Brain microvascular endothelial cell (primary cell): ENCODE measurements at regions not wholly inside any gene's neighbourhood (a gene's known extent, or its start where the extent isn't known, plus 50 kb on each side); places are given as distances from the start of the nearest gene placed in this dataset.

Source experiments
- DNase-seq: peaks from one replicate; pipeline ENCODE4 v3.0.0-alpha.2; 2020
- H3K27ac ChIP-seq: fragments of 250-450 bp; sonication (Bioruptor Pico); 2 replicates; pipeline ENCODE4 v1.5.1; 2020; ENCODE audit warnings: mild to moderate bottlenecking, moderate library complexity
- H3K27me3 ChIP-seq: fragments of 250-450 bp; sonication (Bioruptor Pico); replicated peaks from 2 replicates; pipeline ENCODE4 v1.5.1; 2020; ENCODE audit warnings: mild to moderate bottlenecking
- H3K36me3 ChIP-seq: fragments of 250-450 bp; sonication (Bioruptor Pico); replicated peaks from 2 replicates; pipeline ENCODE4 v1.5.1; 2020; ENCODE audit warnings: mild to moderate bottlenecking
- H3K4me3 ChIP-seq: 2 replicates; pipeline ENCODE4 v1.5.1; 2011; ENCODE audit warnings: low read depth, mild to moderate bottlenecking, control low read depth, low read length, moderate library complexity
- CTCF ChIP-seq: IDR thresholded peaks from 2 replicates; pipeline ENCODE4 v1.5.1; 2011; ENCODE audit warnings: low read depth, mild to moderate bottlenecking, moderate library complexity, low read length, control low read depth, inconsistent platforms; ENCODE audit errors: missing control alignments
- in situ Hi-C: cut with HindIII; loops from 2 replicates; pipeline ENCODE4 v1.10.0; 2017; ENCODE audit warnings: low sequenced_read_pairs, low pct_ligation_motif_present

- H3K4me3 ChIP-seq: no peak overlapping the region
- no peak for TF ChIP-seq CTCF
- DNase-seq: no peak
- in situ Hi-C loops: no loop called here
- no peaks in the 10 kb centered on the region for H3K27me3 ChIP-seq
- H3K36me3 ChIP-seq: no peaks in the 10 kb centered on the region
- H3K27ac ChIP-seq: no peak overlapping the region
These were observed 2096.3 kb upstream of the CELF4 start for GRCh38 chr18:39661856-39662366.

- in situ Hi-C loops: no loop called here
These were observed 2094.5 kb upstream of the CELF4 start for GRCh38 chr18:39660141-39660540.

GRCh38 chr18:39655341-39655740 is 2089.7 kb upstream of the CELF4 start:
- H3K27ac ChIP-seq: no peak overlapping the region
- no peak for TF ChIP-seq CTCF
- H3K36me3 ChIP-seq: no peaks in the 10 kb centered on the region
- DNase-seq: no peak
- H3K4me3 ChIP-seq: no peak overlapping the region
- H3K27me3 ChIP-seq: no peaks in the 10 kb centered on the region
- in situ Hi-C loops: no loop called here

More at GRCh38 chr18:39660141-39660540, 2094.5 kb upstream of the CELF4 start:
- DNase-seq: peak; percentile 27
- TF ChIP-seq CTCF: no peak
- Histone ChIP-seq H3K36me3 (no peaks in the 10 kb centered on the region), H3K4me3 (no peak overlapping the region), H3K27ac (no peak overlapping the region), H3K27me3 (no peaks in the 10 kb centered on the region)

GRCh38 chr18:39653221-39653620 is 2087.6 kb upstream of the CELF4 start:
- in situ Hi-C loops: no loop called here
- H3K27ac ChIP-seq: no peak overlapping the region
- H3K36me3 ChIP-seq: no peaks in the 10 kb centered on the region
- no peak overlapping the region for H3K4me3 ChIP-seq
- H3K27me3 ChIP-seq: no peaks in the 10 kb centered on the region
- no peak for DNase-seq
- no peak for TF ChIP-seq CTCF

GRCh38 chr18:39648616-39649015 is 2083.0 kb upstream of the CELF4 start:
- Histone ChIP-seq H3K36me3 (no peaks in the 10 kb centered on the region), H3K27me3 (no peaks in the 10 kb centered on the region), H3K4me3 (no peak overlapping the region), H3K27ac (peak overlapping the region; percentile 46)
- DNase-seq: no peak
- no peak for TF ChIP-seq CTCF
- in situ Hi-C loops: no loop called here
